ENCODE measurements at regions not wholly inside any gene's neighbourhood (a gene's known extent, or its start where the extent isn't known, plus 50 kb on each side); places are given as distances from the start of the nearest gene placed in this dataset.

DNA sequence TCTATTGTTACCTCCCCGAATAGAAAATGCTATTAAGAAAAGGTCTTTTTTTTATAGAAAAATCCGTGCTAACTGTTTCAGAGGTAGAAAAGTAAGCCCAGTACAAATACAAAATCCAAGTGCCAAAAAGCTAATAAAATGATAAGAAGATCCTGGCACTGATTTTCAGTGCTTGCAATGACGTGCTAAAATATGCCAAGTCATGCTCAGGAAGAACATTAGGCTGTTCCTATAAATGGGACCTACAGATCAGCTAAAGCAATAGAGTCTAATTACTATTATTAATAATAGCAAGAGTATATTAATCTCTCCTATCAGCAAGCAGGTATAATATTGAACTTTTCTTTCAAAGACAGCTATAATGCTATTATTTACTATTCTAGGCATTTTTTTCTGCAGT is 305.8 kb downstream of the PPARGC1A start:
- TF ChIP-seq CTCF (IDR thresholded peaks at IDR 0.05; ENCODE audit: insufficient read depth, low read length, poor library complexity, severe bottlenecking) (no peak), EZH2phosphoT487 (conservative IDR thresholded peaks at IDR 0.05; ENCODE audit: low read length) (no peak)

All from SU-DHL-6 (cell line).